SH-SY5Y (cell line): ENCODE measurements at regions not wholly inside any gene's neighbourhood (a gene's known extent, or its start where the extent isn't known, plus 50 kb on each side); places are given as distances from the start of the nearest gene placed in this dataset.

ENCODE experiments used
- GATA2 ChIP-seq: IDR thresholded peaks from 2 replicates; pipeline ENCODE4 v1.6.1; 2011; ENCODE audit warnings: mild to moderate bottlenecking, low read depth, low read length
- GATA3 ChIP-seq: IDR thresholded peaks from 2 replicates; pipeline ENCODE4 v1.6.1; 2011; ENCODE audit warnings: low read depth, mild to moderate bottlenecking, low read length, moderate library complexity

DNA sequence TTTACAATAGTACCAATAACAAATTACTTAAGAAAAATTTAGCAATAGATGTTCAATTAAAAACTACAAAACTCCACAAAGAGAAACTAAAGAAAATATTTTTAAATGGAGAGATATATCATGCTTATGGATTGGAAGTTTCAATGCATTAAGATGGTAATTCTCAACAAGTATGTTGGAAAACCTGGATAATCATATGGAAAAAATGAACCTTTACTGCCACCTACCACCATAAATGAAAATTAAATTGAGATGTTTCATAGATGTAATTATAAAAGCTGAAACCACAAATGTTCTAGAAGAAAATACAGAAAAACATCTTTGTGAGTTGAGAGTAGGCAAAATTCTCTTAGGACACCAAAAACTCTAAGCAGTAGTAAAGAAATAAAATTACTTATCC lies 121.7 kb downstream of the ANKRD18B start:
- TF ChIP-seq GATA2 (no peak), GATA3 (no peak)
